ENCODE measurements at regions not wholly inside any gene's neighbourhood (a gene's known extent, or its start where the extent isn't known, plus 50 kb on each side); places are given as distances from the start of the nearest gene placed in this dataset.

DNA sequence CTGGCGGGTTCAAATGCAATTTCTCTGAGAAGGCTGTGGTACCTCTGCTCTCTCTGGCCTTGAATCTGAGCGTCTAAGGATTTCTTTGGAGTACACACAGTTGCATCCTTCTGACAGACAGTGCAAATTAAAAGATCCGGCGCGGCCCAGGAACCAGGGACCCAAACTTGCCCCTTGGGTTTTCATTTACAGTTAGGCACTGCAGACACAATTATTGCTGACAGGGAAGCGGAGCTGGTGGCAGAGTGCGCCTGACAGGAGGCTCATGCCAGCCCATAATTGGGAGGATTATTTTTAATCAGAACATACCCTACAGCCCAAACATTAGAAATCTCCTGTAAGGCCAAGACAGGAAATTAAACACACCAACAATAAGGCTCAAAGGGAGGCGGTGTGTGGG is 1023.4 kb upstream of the RBFOX1 start:
- no peak for DNase-seq

DNA sequence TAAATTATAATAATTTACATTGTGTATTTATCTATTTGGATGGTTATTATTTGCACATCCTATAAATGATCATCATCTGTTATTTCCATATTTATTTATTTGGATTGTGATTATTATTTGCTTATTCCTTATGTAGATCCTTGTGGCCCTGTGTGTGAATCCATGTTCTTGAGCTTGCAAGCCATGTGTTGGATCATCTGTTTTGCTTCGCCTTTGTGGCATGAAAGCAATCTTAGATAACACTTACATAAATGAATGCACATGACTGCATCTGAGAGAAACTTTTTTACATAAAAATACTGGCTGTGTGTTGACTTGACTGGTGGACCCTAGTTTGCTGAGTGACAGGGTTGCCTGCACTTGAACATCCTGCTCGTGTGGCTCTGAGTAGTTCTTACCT is 1024.5 kb upstream of the RBFOX1 start:
- DNase-seq = no peak

DNA sequence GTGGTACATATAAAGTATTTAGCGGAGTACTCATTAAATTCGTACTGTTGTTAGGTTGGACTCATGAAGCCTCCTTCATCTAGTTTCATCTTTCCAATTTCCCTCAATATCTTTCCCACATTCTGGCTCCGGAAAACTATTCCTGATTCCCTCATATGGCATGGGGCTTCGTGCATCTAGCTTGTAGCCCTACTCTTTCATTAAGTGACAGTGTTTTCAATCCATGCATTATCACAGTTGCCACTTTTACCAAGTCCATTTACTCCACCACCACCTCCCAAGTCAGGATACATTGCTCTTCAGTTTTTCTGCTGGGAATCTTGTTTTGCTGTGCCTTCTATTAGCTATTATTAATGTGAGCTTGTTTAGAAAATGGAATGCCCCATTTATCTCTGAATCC is 1032.1 kb upstream of the RBFOX1 start:
- no peak for DNase-seq

DNA sequence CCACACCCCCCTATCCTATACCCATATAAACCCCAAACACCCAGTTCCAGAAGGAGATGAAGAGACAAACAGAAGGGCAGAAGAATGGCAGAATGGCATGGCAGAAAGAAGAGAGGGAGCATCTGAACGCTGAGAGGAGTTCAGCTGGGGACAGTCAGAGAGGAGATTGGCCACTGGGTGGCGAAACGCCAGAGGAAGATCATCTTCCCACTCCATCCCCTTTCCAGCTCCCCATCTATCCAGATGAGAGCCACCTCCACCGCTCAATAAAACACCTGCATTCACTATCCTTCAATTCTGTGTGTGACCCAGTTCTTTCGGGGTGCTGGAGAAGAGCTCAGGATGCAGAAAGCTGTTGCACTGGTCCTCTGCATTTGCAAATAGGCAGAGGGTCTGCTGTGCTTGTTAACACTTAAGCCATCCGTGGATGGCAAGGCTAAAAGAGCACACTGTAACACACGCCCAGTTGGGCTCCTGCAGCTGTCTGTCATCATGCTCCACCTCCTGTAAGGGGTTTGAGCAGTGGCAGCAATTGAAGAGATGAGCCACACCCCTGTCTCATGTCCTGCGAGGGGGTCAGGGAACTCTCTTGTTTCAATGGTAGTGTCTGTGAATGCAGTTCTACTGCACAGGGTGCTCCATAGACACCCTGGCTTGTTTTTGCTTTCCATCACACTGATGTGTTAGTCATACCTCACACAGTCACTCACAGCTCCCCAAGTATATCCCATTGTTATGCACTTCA is 1034.8 kb upstream of the RBFOX1 start:
- DNase-seq = peak in 6 of 56 donors; percentile 1 to 30 (median 10)

DNA sequence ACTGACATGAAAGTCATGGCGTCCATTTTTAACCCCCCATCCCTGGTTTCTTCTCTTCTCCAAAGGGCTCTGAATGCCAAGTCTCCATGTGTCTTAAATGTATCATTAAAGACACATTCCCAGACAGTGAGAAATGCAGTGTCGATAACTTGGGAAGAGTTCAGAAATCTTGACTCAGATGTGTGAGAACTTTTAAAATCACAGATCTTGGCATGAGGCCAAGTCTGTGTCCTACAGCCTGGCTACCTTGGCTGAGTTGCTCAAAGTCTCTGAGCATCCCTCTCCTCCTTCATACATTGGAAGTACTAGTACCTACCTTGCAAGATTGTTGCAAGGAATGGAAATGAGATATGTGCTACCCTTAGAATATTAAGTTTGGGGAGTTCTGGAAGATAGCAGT is 1046.5 kb upstream of the RBFOX1 start:
- DNase-seq = no peak

DNA sequence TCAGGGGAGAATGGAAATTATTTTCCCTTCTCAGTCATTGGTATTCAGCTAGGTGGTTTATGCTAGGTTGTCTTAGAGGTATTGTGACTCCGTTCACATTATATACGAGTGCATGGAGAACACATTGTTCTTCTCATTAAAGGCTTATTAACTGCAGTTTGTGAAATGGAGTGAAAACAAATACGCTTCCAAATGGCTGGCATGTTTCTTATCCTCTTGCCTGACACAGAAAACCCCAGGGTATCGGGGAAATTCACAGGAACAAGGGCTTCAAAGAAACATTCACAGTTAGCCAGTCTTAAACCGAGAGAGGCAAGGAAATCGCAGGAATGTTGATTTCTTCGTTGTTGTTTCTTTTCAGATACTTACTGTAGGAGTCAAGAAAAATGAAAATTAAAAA is 1047.9 kb upstream of the RBFOX1 start:
- no peak for DNase-seq

DNA sequence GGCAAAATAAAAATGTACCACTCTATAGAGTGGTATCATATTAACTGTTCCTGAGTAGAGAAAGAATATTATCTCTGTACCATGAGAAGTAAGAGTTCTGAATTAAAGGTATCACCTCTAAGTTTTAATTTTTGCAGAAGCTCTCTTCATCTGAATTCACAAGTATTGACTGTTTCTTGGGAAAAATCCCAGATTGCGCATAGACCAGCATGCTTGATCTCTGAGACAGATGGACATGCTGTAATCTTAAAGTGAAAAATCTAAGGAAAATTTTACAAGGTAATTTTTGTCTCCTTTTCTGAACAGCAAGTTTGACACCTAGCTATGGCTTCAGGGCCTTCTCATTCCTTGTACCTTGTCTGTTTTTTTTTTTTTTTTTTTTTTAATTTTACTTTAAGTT is 1050.7 kb upstream of the RBFOX1 start:
- no peak for DNase-seq

DNA sequence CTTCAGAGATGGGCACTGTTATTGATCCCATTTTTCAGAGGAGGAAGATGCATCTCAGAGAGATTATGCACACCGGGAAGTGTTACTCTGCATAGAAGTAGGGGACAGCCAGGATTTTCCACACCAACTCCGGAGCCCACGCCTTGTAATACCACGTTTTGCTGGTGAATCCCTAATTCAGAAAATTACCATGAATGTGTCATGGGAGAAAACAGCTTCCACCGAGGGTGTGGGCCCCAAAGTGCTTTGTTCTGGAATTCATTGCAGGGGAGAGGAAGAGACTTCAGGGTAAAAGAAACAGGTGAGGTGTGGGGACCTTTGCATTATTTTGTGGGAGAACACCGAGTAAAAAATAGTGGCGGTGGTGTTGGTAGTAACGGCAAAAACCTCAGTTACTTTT is 1051.4 kb upstream of the RBFOX1 start:
- DNase-seq = peak in 5 of 56 donors; percentile 0 to 13 (median 5)

DNA sequence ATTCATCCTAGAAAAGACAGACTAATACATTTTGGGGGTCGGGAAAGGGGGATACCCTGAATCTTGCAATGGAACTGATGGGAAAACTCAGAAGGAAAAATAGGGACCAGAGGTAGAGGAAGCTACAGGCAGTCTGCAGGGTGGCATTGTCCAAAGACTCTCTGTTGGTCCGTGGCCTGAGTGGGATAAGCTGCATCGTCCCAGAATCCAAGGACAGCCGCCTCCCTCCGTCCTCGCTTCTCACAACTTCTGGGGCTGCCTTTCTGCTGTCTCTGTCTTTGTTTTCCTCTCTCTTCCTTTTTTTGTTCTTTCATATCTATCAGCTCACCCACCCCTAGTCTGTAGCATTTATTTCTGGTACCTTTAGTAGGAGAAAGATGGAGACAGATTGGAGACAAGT is 1052.6 kb upstream of the RBFOX1 start:
- DNase-seq = no peak

DNA sequence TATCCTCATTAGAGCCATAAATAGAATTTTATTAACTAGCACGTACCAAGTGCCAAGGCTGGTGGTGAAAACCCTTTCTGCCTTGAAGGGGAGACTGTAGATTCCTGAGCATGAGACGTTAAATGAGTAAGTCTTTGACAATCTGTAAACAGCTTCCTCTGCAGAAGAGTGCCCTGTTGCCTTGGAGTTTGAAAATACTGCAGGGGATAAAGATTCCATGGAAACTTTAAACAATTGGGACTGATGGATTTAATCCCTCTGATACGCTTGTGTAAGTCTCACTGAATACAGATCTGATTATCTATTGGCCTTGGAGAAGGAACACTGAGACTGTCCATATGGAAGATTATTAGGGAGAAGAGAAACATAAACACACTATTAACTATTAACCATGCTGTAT is 1053.4 kb upstream of the RBFOX1 start:
- DNase-seq = no peak

DNA sequence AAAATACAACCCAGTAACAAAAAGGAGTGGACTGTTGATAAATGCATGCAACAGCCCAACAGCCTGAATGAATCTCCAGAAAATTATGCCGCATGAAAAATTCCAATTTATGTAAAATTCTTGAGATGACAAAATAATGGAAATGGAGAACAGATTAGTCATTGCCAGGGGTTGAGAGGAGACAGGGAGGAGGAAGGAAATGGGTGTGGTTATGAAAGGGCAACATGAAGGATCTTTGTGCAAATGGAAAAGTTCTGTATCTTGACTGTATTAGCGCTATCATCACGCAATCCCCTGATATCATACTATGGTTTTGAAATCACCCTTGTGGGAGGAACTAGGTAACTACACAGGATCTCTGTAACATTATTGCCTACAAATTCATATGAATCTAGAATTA is 1058.3 kb upstream of the RBFOX1 start:
- DNase-seq = no peak

DNA sequence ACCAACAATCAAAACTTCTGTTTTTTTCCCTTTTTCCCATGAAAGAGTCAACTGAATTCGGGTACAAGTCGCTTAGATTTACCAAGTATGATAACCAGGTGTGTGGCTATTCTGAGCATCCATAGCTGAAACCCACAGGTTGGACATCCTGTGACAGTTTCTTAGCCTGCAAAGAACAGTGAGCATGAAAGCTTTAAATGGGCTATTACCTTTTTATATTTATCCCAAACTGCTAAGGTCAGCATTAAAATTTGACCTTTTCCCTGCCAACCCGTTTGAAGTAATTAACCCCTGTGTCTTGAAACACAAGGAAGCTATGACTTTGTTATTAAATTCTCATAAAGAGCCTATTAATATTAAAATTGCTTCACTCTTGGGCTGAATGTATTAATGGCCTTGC is 1065.0 kb upstream of the RBFOX1 start:
- no peak for DNase-seq

DNA sequence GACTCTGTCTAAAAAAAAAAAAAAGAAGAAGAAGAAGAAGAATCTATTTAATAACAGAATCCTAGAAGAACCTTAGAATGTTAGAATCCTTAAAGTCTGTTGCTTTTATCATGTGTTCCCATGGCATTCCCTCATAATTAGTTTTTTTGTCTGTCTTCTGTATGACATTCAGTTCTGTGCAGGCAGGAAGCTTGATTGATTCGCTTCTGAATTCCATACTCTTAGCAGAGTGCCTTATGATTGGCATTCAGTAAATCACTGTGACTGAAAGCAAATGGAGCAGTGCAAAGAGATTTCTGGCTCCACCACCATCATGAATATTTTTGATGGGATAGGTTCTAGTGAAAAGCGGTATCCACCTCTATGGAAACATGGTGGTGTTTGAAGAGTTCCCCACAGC is 1065.9 kb upstream of the RBFOX1 start:
- no peak for DNase-seq

DNA sequence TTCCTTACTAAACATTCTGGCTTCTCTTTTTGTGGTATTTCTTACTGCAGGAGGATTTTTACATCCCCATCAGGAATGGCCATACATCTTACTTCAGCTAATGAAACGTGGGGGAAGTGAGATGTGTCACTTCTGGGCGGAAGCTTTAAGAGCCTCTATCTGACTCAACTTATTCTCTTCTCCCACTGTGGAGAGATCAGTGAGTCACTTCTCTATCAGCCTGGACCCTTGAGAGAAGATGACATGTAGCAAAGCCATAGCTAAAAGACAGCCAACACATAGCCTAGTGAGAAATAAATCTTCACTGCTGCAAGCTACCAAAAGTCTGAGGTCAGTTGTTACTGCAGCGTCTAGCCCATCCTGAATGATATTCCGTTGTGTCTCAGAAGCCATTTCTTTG is 1066.7 kb upstream of the RBFOX1 start:
- no peak for DNase-seq

DNA sequence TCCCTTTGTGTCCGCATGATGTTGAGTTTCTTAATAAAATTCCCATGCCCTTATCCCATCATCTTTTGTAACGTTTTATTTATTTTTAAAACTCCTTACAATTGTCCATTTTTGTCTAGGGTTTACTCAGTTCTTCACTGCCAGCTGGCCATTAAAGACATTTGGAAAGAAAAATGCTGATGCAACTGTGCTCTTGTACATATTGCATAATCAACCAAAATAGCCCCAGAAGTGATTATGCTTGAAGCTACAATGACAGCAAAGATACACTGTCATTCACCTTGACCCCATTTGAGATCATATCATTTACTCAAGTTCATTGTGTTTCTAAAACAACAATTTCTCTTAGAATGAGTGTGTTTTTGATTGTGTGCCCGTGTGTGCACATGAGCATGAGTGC is 1074.6 kb upstream of the RBFOX1 start:
- DNase-seq = no peak

DNA sequence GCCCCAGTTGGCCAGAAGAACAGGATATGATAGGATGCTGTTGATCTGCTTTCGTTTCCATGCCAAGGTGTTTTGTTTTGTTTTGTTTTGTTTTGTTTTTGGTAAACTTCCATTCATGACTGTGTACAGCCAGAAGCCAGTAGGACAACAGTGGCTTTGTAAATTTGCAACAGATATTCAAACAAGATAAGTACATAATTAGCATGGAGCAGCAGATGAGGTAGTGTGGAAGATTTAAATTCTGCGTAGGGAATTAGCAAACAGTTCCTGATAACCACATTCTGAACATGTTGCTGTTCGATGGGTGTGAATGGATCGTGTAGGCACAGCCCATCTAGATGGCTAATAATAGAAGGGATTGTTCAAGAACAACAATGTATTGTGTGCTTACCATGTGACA is 1080.1 kb upstream of the RBFOX1 start:
- no peak for DNase-seq

DNA sequence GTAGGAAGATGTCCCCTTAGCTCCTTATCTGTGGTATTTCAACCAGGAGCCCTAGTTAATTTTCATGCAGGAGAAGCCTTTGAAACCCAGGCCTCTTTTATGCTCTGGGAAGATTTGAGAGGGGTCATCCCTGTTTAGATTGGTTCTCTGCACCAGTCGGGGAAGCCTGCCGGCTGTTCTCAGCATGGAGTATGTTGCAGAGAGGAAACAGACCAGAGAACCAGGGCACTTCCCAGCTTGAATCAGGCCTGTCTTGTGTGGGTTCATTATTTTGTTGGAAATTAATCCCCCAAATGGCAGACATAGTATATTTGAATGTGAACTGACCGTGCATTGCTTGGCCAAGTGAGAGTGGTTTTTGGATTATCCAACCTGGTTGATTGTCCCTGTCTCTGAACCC is 1082.1 kb upstream of the RBFOX1 start:
- DNase-seq = no peak

DNA sequence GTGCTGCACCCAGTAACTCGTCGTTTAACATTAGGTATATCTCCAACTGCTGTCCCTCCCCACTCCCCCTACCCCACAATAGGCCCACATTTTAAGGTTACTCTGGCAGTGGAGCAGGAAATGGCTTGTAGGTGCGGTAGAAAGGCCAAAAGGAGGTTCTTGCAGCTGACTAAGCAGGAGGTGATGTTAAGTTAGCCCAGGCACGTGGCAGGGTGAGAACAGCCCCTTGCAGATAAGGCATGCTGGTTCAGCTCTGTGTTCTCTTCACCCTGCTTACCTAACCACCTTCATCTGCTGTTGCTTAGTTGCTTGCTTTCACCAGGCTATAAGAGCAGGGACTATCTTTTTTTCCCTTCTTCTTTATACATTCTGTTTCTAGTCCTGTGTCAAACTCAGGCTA is 1082.8 kb upstream of the RBFOX1 start:
- DNase-seq = peak in 1 of 56 donors; percentile 0

DNA sequence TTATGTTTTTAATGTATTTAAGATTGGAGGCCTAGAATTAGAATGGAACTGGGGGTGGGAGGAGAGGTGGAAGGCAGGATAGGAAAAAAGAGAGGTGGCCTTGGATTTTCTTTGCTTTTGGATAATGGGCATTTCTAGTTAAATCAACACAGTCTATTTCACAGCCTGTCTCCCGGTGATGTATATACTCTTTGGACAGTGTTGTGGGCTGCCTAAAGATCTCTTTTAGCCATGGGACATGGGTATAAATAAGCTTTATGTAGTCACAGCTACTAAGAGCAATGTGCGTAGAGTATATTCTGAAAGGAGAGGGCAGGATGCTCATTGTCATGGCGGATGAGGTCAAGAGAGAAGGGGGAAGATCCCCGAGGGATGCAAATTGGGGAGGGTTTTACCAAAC is 1084.4 kb upstream of the RBFOX1 start:
- no peak for DNase-seq

DNA sequence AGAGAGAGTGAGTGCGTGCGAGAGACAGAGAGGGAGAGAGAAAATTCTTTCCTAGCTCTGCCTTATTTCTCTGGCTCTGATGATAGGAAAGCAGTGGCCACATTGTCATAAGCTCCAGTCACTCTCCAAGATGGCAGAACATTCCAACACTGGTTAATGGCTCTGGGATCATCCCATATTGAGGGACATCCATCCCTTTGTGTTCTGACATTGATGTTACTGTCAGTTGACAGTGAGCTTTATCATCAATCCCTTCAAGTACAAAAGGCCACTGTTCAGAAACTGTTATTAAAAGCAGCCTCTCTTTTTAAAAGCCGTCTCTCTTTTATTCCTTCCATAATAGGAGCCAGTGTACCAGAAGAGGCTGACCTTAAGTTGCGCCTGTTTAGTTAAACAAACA is 1084.9 kb upstream of the RBFOX1 start:
- no peak for DNase-seq

DNA sequence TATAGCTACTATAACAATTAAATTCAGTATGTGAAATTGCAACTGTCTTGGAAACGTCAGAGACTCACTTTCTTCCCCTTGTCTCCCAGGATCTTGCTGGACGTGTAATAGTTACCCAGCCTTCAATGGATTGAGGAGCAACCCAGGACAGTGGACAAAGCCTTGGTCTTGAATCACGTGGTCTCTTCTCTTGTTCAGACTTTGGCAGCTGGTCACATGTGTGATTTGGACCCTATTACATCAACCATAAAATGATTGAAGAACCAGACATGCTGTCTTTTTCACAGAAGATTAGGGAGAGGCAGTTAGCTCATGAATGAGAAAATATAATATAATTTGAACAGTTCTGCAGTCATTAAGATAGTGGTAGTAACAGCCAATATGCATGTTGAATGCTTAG is 1085.5 kb upstream of the RBFOX1 start:
- no peak for DNase-seq

DNA sequence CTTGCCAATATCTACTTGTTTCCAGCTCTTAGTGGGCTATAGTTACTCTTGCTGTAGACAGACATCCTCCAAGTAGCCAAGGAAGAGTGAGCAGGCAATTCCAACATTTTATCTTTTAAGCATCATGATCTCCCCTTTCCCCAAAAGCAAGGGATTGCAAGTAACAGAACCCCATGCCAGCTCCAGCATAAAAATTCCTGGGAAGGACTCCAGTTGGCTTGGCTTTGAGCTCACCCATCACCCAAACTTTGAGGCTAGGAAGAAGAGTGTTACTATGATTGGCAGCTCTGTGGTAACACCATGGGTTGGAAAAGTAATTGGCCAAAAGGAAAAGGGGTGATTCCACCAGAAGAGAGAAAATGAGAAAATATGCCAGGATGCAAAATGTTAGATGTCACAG is 1086.4 kb upstream of the RBFOX1 start:
- no peak for DNase-seq

DNA sequence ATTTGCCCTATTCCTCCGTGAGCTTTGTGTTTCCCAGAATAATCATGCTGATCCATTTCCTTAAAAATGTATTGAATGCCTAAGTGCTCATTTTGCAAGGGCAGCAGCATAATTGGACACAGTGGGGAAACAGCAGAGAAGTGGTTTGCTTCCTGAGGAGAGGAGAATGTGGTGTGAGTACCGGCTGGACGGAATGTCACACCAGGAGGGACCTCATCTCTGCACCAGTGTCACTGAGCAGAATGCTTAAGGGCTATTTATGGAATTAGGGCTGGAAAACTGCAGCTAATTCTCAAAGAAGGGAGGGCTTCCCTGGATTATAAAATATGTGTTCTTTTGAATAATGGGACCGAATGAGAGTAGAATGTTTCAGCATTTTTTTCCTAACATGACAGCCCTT is 1100.6 kb upstream of the RBFOX1 start:
- DNase-seq = no peak

DNA sequence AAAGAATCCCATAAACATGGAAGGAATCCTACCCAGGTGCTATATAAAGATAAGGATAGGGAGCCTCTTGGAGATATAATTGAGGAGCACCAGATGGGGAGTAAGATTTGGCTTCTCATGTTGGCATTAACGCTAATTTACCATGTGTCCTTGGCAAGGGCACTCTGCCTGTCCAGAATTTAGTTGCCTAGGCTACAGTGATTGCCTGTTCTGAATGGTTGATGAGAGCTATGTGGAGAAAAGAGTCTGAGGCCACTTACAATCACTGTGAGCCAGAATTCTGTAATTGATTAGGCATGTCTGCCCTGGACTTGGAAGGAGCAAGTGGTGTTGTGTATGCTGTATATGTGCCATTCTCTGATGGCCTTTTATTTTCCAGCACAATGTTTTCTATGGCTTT is 1101.2 kb upstream of the RBFOX1 start:
- no peak for DNase-seq

Measured in nucleus accumbens (tissue), 56 donors.